ENCODE measurements at regions not wholly inside any gene's neighbourhood (a gene's known extent, or its start where the extent isn't known, plus 50 kb on each side); places are given as distances from the start of the nearest gene placed in this dataset.

GRCh38 chr2:129377078-129377469, 602.4 kb upstream of the RAB6C start:
- H3K9me3 Mint-ChIP-seq = peaks cover 2 to 17% (median 6%) of the 10 kb centered on the region in 11 donors
- Histone ChIP-seq H3K27ac (ENCODE audit: low read depth, low read length) (no peak overlapping the region), H3K27me3 (ENCODE audit: control insufficient read depth in 2 of 2, insufficient read depth in 2 of 2, low read length in 2 of 2) (no peaks in the 10 kb centered on the region), H3K36me3 (ENCODE audit: control insufficient read depth in 2 of 3, insufficient read depth in 3 of 3, low read length in 3 of 3) (no peaks in the 10 kb centered on the region), H3K4me3 (ENCODE audit: low read length) (no peak overlapping the region), H3K9me3 (ENCODE audit: control insufficient read depth in 2 of 3, low read length in 3 of 3) (no peaks in the 10 kb centered on the region), H3K4me1 (ENCODE audit: control insufficient read depth in 2 of 2, insufficient read depth in 2 of 2, low read length in 2 of 2) (no peaks in the 10 kb centered on the region)
- no peaks in the 10 kb centered on the region for H3K36me3 Mint-ChIP-seq
- no peak for DNase-seq
- no peak overlapping the region for H3K4me3 Mint-ChIP-seq
- no peak overlapping the region for H3K27ac Mint-ChIP-seq
- H3K4me1 Mint-ChIP-seq = no peaks in the 10 kb centered on the region
- ChIA-PET CTCF (no interaction called here), POLR2A (no interaction called here)
- intact Hi-C loops (cut with micrococcal nuclease) = no loop called here
- ATAC-seq = no peak
- peaks cover 0 to 4% (median 0%) of the 10 kb centered on the region in 5 donors for H3K27me3 Mint-ChIP-seq

GRCh38 chr2:129378186-129378585, 601.3 kb upstream of the RAB6C start:
- no peaks in the 10 kb centered on the region for H3K4me1 Mint-ChIP-seq
- ChIA-PET POLR2A (no interaction called here), CTCF (no interaction called here)
- ATAC-seq = peak; percentile 21
- Histone ChIP-seq H3K4me1 (ENCODE audit: control insufficient read depth in 2 of 2, insufficient read depth in 2 of 2, low read length in 2 of 2) (no peaks in the 10 kb centered on the region), H3K36me3 (ENCODE audit: control insufficient read depth in 2 of 3, insufficient read depth in 3 of 3, low read length in 3 of 3) (no peaks in the 10 kb centered on the region), H3K27ac (ENCODE audit: low read depth, low read length) (no peak overlapping the region), H3K27me3 (ENCODE audit: control insufficient read depth in 2 of 2, insufficient read depth in 2 of 2, low read length in 2 of 2) (no peaks in the 10 kb centered on the region), H3K4me3 (ENCODE audit: low read length) (no peak overlapping the region), H3K9me3 (ENCODE audit: control insufficient read depth in 2 of 3, low read length in 3 of 3) (no peaks in the 10 kb centered on the region)
- H3K9me3 Mint-ChIP-seq = peaks cover 2 to 26% (median 10%) of the 10 kb centered on the region in 11 donors
- H3K36me3 Mint-ChIP-seq = no peaks in the 10 kb centered on the region
- no peak for DNase-seq
- H3K27ac Mint-ChIP-seq = no peak overlapping the region
- peaks cover 0 to 4% (median 0%) of the 10 kb centered on the region in 5 donors for H3K27me3 Mint-ChIP-seq
- H3K4me3 Mint-ChIP-seq = no peak overlapping the region
- intact Hi-C loops (cut with micrococcal nuclease) = no loop called here

- peaks cover 0 to 4% (median 0%) of the 10 kb centered on the region in 5 donors for H3K27me3 Mint-ChIP-seq
- H3K9me3 Mint-ChIP-seq = peaks cover 2 to 26% (median 9%) of the 10 kb centered on the region in 11 donors
- DNase-seq (no peak), ATAC-seq (no peak)
- H3K4me1 Mint-ChIP-seq = no peaks in the 10 kb centered on the region
- intact Hi-C loops (cut with micrococcal nuclease) = no loop called here
- ChIA-PET POLR2A (no interaction called here), CTCF (no interaction called here)
- H3K36me3 ChIP-seq (ENCODE audit: control insufficient read depth in 2 of 3, insufficient read depth in 3 of 3, low read length in 3 of 3) = no peaks in the 10 kb centered on the region
- H3K9me3 ChIP-seq (ENCODE audit: control insufficient read depth in 2 of 3, low read length in 3 of 3) = no peaks in the 10 kb centered on the region
- no peaks in the 10 kb centered on the region for H3K36me3 Mint-ChIP-seq
- H3K27ac ChIP-seq (ENCODE audit: low read depth, low read length) = no peak overlapping the region
- H3K27me3 ChIP-seq (ENCODE audit: control insufficient read depth in 2 of 2, insufficient read depth in 2 of 2, low read length in 2 of 2) = no peaks in the 10 kb centered on the region
- H3K4me3 Mint-ChIP-seq = no peak overlapping the region
- H3K4me1 ChIP-seq (ENCODE audit: control insufficient read depth in 2 of 2, insufficient read depth in 2 of 2, low read length in 2 of 2) = no peaks in the 10 kb centered on the region
- no peak overlapping the region for H3K4me3 ChIP-seq (ENCODE audit: low read length)
- H3K27ac Mint-ChIP-seq = no peak overlapping the region
Observed at GRCh38 chr2:129379411-129379810, 600.1 kb upstream of the RAB6C start.

GRCh38 chr2:129381789-129382188, 597.7 kb upstream of the RAB6C start:
- ATAC-seq = no peak

DNA sequence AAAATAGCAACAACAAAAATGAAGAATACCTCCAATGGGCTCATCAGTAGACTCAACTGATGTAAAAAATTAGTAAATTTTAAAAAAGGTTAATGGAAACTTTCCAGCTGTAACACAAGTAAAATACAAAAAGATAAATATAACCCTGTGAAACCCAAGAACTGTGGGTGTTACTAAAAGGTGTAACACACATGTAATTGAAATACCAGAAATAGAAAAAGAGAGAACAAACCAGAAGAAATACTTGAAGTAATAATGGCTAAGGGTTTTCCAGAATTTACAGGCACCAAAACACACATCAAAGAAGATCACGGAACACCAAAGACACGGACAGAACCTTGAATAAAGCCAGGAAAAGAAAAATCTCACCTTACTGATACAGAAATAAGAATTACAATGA, 590.6 kb upstream of the RAB6C start:
- Histone ChIP-seq H3K4me1 (ENCODE audit: control insufficient read depth in 2 of 2, insufficient read depth in 2 of 2, low read length in 2 of 2) (no peaks in the 10 kb centered on the region), H3K27ac (ENCODE audit: low read depth, low read length) (no peak overlapping the region), H3K27me3 (ENCODE audit: control insufficient read depth in 2 of 2, insufficient read depth in 2 of 2, low read length in 2 of 2) (peaks cover 0 to 6% of the 10 kb centered on the region in 2 donors), H3K4me3 (ENCODE audit: low read length) (no peak overlapping the region), H3K36me3 (ENCODE audit: control insufficient read depth in 2 of 3, insufficient read depth in 3 of 3, low read length in 3 of 3) (no peaks in the 10 kb centered on the region), H3K9me3 (ENCODE audit: control insufficient read depth in 2 of 3, low read length in 3 of 3) (no peaks in the 10 kb centered on the region)
- ChIA-PET CTCF (no interaction called here), POLR2A (no interaction called here)
- no peak overlapping the region for H3K27ac Mint-ChIP-seq
- intact Hi-C loops (cut with micrococcal nuclease) = no loop called here
- H3K9me3 Mint-ChIP-seq = peaks cover 0 to 12% (median 0%) of the 10 kb centered on the region in 11 donors
- H3K4me1 Mint-ChIP-seq = no peaks in the 10 kb centered on the region
- H3K36me3 Mint-ChIP-seq = no peaks in the 10 kb centered on the region
- H3K27me3 Mint-ChIP-seq = peaks cover 0 to 18% (median 6%) of the 10 kb centered on the region in 5 donors
- no peak overlapping the region for H3K4me3 Mint-ChIP-seq
- ATAC-seq = no peak
- no peak for DNase-seq

More at GRCh38 chr2:129381789-129382188, 597.7 kb upstream of the RAB6C start:
- Mint-ChIP-seq H3K4me1 (no peaks in the 10 kb centered on the region), H3K4me3 (no peak overlapping the region), H3K27ac (no peak overlapping the region), H3K36me3 (no peaks in the 10 kb centered on the region), H3K27me3 (peaks cover 0 to under 1% (median 0%) of the 10 kb centered on the region in 5 donors), H3K9me3 (peaks cover 2 to 26% (median 8%) of the 10 kb centered on the region in 11 donors)
- Histone ChIP-seq H3K36me3 (ENCODE audit: control insufficient read depth in 2 of 3, insufficient read depth in 3 of 3, low read length in 3 of 3) (no peaks in the 10 kb centered on the region), H3K4me3 (ENCODE audit: low read length) (no peak overlapping the region), H3K27me3 (ENCODE audit: control insufficient read depth in 2 of 2, insufficient read depth in 2 of 2, low read length in 2 of 2) (no peaks in the 10 kb centered on the region), H3K9me3 (ENCODE audit: control insufficient read depth in 2 of 3, low read length in 3 of 3) (no peaks in the 10 kb centered on the region), H3K27ac (ENCODE audit: low read depth, low read length) (no peak overlapping the region), H3K4me1 (ENCODE audit: control insufficient read depth in 2 of 2, insufficient read depth in 2 of 2, low read length in 2 of 2) (no peaks in the 10 kb centered on the region)
- intact Hi-C loops (cut with micrococcal nuclease) = no loop called here
- DNase-seq = no peak
- POLR2A ChIA-PET = no interaction called here
- CTCF ChIA-PET = interaction anchor here (0.6 kb wide), 1 partner anchor 9 kb away, joined by 6 read pairs; no protein-coding TSS in a partner anchor

- H3K27ac ChIP-seq (ENCODE audit: low read depth, low read length) = no peak overlapping the region
- peaks cover 0 to 9% (median 0%) of the 10 kb centered on the region in 11 donors for H3K9me3 Mint-ChIP-seq
- no peaks in the 10 kb centered on the region for H3K36me3 Mint-ChIP-seq
- H3K27me3 ChIP-seq (ENCODE audit: control insufficient read depth in 2 of 2, insufficient read depth in 2 of 2, low read length in 2 of 2) = no peaks in the 10 kb centered on the region
- CTCF ChIA-PET = no interaction called here
- no peak overlapping the region for H3K27ac Mint-ChIP-seq
- POLR2A ChIA-PET = no interaction called here
- H3K27me3 Mint-ChIP-seq = peaks cover 0 to 7% (median 5%) of the 10 kb centered on the region in 5 donors
- no peaks in the 10 kb centered on the region for H3K4me1 Mint-ChIP-seq
- no peaks in the 10 kb centered on the region for H3K9me3 ChIP-seq (ENCODE audit: control insufficient read depth in 2 of 3, low read length in 3 of 3)
- no peak for DNase-seq
- no peak for ATAC-seq
- no peak overlapping the region for H3K4me3 Mint-ChIP-seq
- intact Hi-C loops (cut with micrococcal nuclease) = no loop called here
- H3K36me3 ChIP-seq (ENCODE audit: control insufficient read depth in 2 of 3, insufficient read depth in 3 of 3, low read length in 3 of 3) = no peaks in the 10 kb centered on the region
- no peak overlapping the region for H3K4me3 ChIP-seq (ENCODE audit: low read length)
- no peaks in the 10 kb centered on the region for H3K4me1 ChIP-seq (ENCODE audit: control insufficient read depth in 2 of 2, insufficient read depth in 2 of 2, low read length in 2 of 2)
Observed at GRCh38 chr2:129393816-129394215, 585.6 kb upstream of the RAB6C start.

- Histone ChIP-seq H3K4me3 (ENCODE audit: low read length) (no peak overlapping the region), H3K27me3 (ENCODE audit: control insufficient read depth in 2 of 2, insufficient read depth in 2 of 2, low read length in 2 of 2) (no peaks in the 10 kb centered on the region), H3K27ac (ENCODE audit: low read depth, low read length) (no peak overlapping the region), H3K4me1 (ENCODE audit: control insufficient read depth in 2 of 2, insufficient read depth in 2 of 2, low read length in 2 of 2) (no peaks in the 10 kb centered on the region), H3K9me3 (ENCODE audit: control insufficient read depth in 2 of 3, low read length in 3 of 3) (no peaks in the 10 kb centered on the region), H3K36me3 (ENCODE audit: control insufficient read depth in 2 of 3, insufficient read depth in 3 of 3, low read length in 3 of 3) (no peaks in the 10 kb centered on the region)
- no peaks in the 10 kb centered on the region for H3K36me3 Mint-ChIP-seq
- DNase-seq (no peak), ATAC-seq (no peak)
- peaks cover 0 to 9% (median 0%) of the 10 kb centered on the region in 11 donors for H3K9me3 Mint-ChIP-seq
- H3K4me1 Mint-ChIP-seq = no peaks in the 10 kb centered on the region
- intact Hi-C loops (cut with micrococcal nuclease) = loop anchor here in 1 of 2 donors (5.0 kb wide), 1 partner anchor 1075 kb away; no protein-coding TSS in a partner anchor
- POLR2A ChIA-PET = no interaction called here
- H3K4me3 Mint-ChIP-seq = no peak overlapping the region
- CTCF ChIA-PET = no interaction called here
- no peaks in the 10 kb centered on the region for H3K27me3 Mint-ChIP-seq
- no peak overlapping the region for H3K27ac Mint-ChIP-seq
Observed at GRCh38 chr2:129396980-129397599, 582.4 kb upstream of the RAB6C start.

Data from naive thymus-derived CD4-positive, alpha-beta T cell (primary cell).